Parathyroid adenoma (tissue), 2 donors: ENCODE measurements at regions not wholly inside any gene's neighbourhood (a gene's known extent, or its start where the extent isn't known, plus 50 kb on each side); places are given as distances from the start of the nearest gene placed in this dataset.

Experiments used
- H2AFZ ChIP-seq: fragments of 300-600 bp; sonication (generic); one replicate; pipeline ENCODE4 v1.7.0; 2017; ENCODE audit warnings: antibody characterized with exemption, mild to moderate bottlenecking
- H3K27ac ChIP-seq: fragments of 300-600 bp; sonication (generic); one replicate; pipeline ENCODE4 v1.7.0; 2017
- H3K27me3 ChIP-seq: fragments of 300-600 bp; sonication (generic); one replicate; pipeline ENCODE4 v1.7.0; 2017; ENCODE audit warnings: low read length; ENCODE audit not compliant: control insufficient read depth, insufficient read depth
- H3K36me3 ChIP-seq: fragments of 300-600 bp; sonication (generic); one replicate; pipeline ENCODE4 v1.7.0; 2017; ENCODE audit warnings: low read length; ENCODE audit not compliant: control insufficient read depth, insufficient read depth
- H3K4me1 ChIP-seq: fragments of 300-600 bp; sonication (generic); one replicate; pipeline ENCODE4 v1.7.0; 2017; ENCODE audit warnings: control low read depth
- H3K4me2 ChIP-seq: fragments of 300-600 bp; sonication (generic); one replicate; pipeline ENCODE4 v1.7.0; 2017; ENCODE audit warnings: low read length
- H3K4me3 ChIP-seq: fragments of 300-600 bp; sonication (generic); one replicate; pipeline ENCODE4 v1.7.0; 2017; ENCODE audit warnings: low read depth, low read length
- H3K79me2 ChIP-seq: fragments of 300-600 bp; sonication (generic); one replicate; pipeline ENCODE4 v1.7.0; 2017; ENCODE audit warnings: control low read depth
- H3K9ac ChIP-seq: fragments of 300-600 bp; sonication (generic); one replicate; pipeline ENCODE4 v1.7.0; 2017; ENCODE audit warnings: mild to moderate bottlenecking
- H3K9me3 ChIP-seq: fragments of 300-600 bp; sonication (generic); one replicate; pipeline ENCODE4 v1.7.0; 2017; ENCODE audit warnings: low read length; ENCODE audit not compliant: control insufficient read depth
- TF ChIP-seq, protein P1 (sequence below): fragments of 300-600 bp; sonication (generic); IDR thresholded peaks from one replicate; pipeline ENCODE4 v1.7.0; 2017; ENCODE audit warnings: antibody characterized with exemption, mild to moderate bottlenecking
- donor health status: primary hyperparathyroidism.

DNA sequence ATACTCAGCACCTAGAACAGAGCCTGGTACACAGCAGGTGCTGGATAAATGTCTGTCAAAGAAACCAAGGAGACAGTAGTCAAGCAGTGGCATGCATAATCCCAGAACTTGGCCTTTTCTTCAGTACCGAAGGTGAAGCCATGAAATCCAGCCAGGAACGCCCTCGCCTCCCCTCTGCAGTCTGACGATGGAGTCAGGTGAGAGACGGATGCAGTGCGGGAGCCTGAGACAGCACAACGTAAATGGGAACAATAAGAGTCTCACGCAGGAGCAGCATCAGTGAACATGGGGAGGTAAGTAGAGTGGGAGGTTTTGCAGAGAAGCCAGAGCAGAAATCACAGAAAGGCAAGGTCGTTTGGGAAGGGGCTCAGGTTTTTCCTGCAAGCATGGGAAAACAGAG lies 389.3 kb upstream of the MYT1L start:
- H3K9me3 ChIP-seq: no peaks in the 10 kb centered on the region
- H3K4me2 ChIP-seq: no peak overlapping the region
- H3K9ac ChIP-seq: no peak overlapping the region
- H3K79me2 ChIP-seq: no peaks in the 10 kb centered on the region
- H3K36me3 ChIP-seq: no peaks in the 10 kb centered on the region
- TF ChIP-seq, protein P1, sequence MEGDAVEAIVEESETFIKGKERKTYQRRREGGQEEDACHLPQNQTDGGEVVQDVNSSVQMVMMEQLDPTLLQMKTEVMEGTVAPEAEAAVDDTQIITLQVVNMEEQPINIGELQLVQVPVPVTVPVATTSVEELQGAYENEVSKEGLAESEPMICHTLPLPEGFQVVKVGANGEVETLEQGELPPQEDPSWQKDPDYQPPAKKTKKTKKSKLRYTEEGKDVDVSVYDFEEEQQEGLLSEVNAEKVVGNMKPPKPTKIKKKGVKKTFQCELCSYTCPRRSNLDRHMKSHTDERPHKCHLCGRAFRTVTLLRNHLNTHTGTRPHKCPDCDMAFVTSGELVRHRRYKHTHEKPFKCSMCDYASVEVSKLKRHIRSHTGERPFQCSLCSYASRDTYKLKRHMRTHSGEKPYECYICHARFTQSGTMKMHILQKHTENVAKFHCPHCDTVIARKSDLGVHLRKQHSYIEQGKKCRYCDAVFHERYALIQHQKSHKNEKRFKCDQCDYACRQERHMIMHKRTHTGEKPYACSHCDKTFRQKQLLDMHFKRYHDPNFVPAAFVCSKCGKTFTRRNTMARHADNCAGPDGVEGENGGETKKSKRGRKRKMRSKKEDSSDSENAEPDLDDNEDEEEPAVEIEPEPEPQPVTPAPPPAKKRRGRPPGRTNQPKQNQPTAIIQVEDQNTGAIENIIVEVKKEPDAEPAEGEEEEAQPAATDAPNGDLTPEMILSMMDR: no peak
- H3K27me3 ChIP-seq: no peaks in the 10 kb centered on the region
- H3K27ac ChIP-seq: no peak overlapping the region
- no peak overlapping the region for H2AFZ ChIP-seq
- no peaks in the 10 kb centered on the region for H3K4me1 ChIP-seq
- H3K4me3 ChIP-seq: no peak overlapping the region

DNA sequence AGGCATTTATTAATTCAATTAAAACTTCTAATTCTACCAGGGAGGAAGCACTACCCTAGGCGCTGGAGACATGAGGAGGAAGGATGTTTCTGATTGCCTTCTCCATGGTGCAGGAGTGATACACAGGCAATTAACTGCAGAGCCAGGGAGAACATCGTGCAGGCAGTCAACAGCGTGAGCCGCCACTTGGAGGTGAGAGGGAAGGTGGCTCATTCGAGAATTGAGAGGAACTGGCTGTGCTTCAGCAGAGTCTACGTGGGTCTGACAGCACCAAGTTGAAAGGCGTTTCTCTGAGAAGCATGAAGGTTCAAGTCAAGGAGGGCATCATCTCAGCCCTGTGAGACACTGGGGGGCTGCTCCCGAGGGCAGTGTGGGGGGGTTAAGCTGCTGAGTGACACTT lies 388.7 kb upstream of the MYT1L start:
- no peaks in the 10 kb centered on the region for H3K79me2 ChIP-seq
- H3K9me3 ChIP-seq: no peaks in the 10 kb centered on the region
- H3K4me3 ChIP-seq: no peak overlapping the region
- no peaks in the 10 kb centered on the region for H3K36me3 ChIP-seq
- H3K9ac ChIP-seq: no peak overlapping the region
- no peaks in the 10 kb centered on the region for H3K4me1 ChIP-seq
- no peak overlapping the region for H3K27ac ChIP-seq
- TF ChIP-seq, protein P1: no peak
- H2AFZ ChIP-seq: no peak overlapping the region
- H3K4me2 ChIP-seq: no peak overlapping the region
- no peaks in the 10 kb centered on the region for H3K27me3 ChIP-seq

DNA sequence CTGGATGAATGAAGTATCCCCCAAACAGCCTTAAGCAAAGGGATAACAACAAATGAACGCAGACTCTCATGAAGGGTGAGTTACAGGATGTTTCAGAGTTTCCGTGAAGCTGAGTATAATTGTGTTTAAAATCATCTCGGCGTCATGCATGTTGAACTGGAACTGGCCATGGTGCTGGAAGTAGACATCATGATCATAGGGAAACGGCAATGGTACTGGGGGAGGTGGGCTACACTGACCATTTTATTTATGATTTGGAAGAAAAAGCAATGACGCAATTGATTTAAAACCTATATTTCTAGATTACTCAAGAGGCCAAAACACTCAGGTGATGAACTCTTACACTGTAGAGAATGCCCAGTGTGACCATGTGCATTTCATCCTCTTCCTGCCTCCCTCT lies 387.9 kb upstream of the MYT1L start:
- no peak overlapping the region for H2AFZ ChIP-seq
- no peaks in the 10 kb centered on the region for H3K27me3 ChIP-seq
- TF ChIP-seq, protein P1: no peak
- no peak overlapping the region for H3K4me2 ChIP-seq
- H3K4me1 ChIP-seq: no peaks in the 10 kb centered on the region
- H3K36me3 ChIP-seq: no peaks in the 10 kb centered on the region
- no peaks in the 10 kb centered on the region for H3K79me2 ChIP-seq
- no peak overlapping the region for H3K27ac ChIP-seq
- no peak overlapping the region for H3K4me3 ChIP-seq
- no peaks in the 10 kb centered on the region for H3K9me3 ChIP-seq
- no peak overlapping the region for H3K9ac ChIP-seq

- Histone ChIP-seq H3K27me3 (no peaks in the 10 kb centered on the region), H3K4me2 (no peak overlapping the region), H2AFZ (no peak overlapping the region), H3K79me2 (no peaks in the 10 kb centered on the region), H3K9ac (no peak overlapping the region), H3K4me1 (no peaks in the 10 kb centered on the region), H3K36me3 (no peaks in the 10 kb centered on the region), H3K27ac (no peak overlapping the region), H3K9me3 (no peaks in the 10 kb centered on the region), H3K4me3 (no peak overlapping the region)
- TF ChIP-seq, protein P1: no peak
These were observed 386.3 kb upstream of the MYT1L start for GRCh38 chr2:2717406-2717805.

GRCh38 chr2:2716771-2717170 lies 385.7 kb upstream of the MYT1L start:
- TF ChIP-seq, protein P1: no peak
- Histone ChIP-seq H3K4me1 (no peaks in the 10 kb centered on the region), H3K9me3 (no peaks in the 10 kb centered on the region), H3K36me3 (no peaks in the 10 kb centered on the region), H2AFZ (no peak overlapping the region), H3K4me2 (no peak overlapping the region), H3K27ac (no peak overlapping the region), H3K4me3 (no peak overlapping the region), H3K27me3 (no peaks in the 10 kb centered on the region), H3K9ac (no peak overlapping the region), H3K79me2 (no peaks in the 10 kb centered on the region)
